ENCODE measurements at regions not wholly inside any gene's neighbourhood (a gene's known extent, or its start where the extent isn't known, plus 50 kb on each side); places are given as distances from the start of the nearest gene placed in this dataset.

DNA sequence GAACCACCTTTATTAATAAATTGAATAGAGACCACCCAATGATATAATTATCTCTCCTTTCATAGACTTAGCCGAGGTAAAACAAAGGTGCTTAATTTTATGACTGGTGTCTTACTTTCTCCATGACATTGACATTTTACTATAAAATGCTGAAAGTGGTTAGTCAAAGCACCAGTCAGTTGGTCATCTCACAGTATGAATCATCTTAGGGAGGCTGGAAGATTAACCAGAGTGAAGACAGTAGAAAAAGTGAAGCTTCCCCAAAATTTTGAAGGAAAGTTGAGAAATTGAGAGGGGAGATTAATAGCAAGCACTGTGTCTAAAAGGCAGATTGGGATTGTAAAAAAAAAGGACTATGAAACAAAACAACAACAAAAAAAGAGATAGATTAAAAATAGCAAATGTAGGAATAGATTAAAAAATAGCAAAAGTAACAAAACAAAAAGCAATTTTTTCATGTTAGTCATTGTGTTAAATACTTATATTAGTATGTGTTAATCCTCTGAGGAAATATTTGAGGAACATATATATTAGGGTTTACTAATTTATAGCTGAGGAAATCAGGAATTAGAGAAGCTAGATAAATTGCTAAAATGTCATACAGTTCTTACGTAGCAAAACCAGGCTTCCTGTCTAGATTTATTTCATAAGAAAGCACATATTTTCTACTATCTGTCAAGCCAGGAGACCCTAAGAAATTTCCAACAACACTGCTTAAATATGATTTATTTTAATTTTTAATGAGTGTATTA lies 557.3 kb upstream of the ANO5 start:
- H3K9me3 ChIP-seq: no peaks in the 10 kb centered on the region; the same call in 1 of the 2 replicates
- peak overlapping the region in 1 of 2 experiments; percentile 86; a peak in 2 of 4 replicates for H3K27ac ChIP-seq (ENCODE audit: low read depth in 2 of 2, low read length in 1 of 2)
- H3K9me2 ChIP-seq: no peaks in the 10 kb centered on the region
- no peaks in the 10 kb centered on the region for H3K27me3 ChIP-seq (ENCODE audit: insufficient read depth)
- no peaks in the 10 kb centered on the region for H3F3A ChIP-seq (replicated peaks; ENCODE audit: insufficient read depth)
- WGBS (ENCODE audit: low lambda C conversion rate): 20% methylated on average over 2 of the region's 2 CpGs
- H3K4me2 ChIP-seq: no peak overlapping the region
- CTCF ChIA-PET: no interaction called here
- POLR2A ChIA-PET: no interaction called here
- no peaks in the 10 kb centered on the region for H3K36me3 ChIP-seq (replicated peaks in 1 of 2; ENCODE audit: control insufficient read depth in 1 of 2, insufficient read depth in 2 of 2, low read length in 1 of 2)
- TF ChIP-seq RAD21 (IDR thresholded peaks at IDR 0.05; ENCODE audit: low read length) (no peak), ELF1 (IDR thresholded peaks at IDR 0.05) (no peak), YY1 (IDR thresholded peaks at IDR 0.05; ENCODE audit: low read depth) (no peak), USF2 (IDR thresholded peaks at IDR 0.05; ENCODE audit: borderline replicate concordance, low read depth, low read length) (no peak), EP300 (IDR thresholded peaks at IDR 0.05; ENCODE audit: borderline replicate concordance in 1 of 2, low read depth in 1 of 2, low read length in 1 of 2) (no peak), GATA2 (CRISPR knock-in tag; IDR thresholded peaks at IDR 0.05) (no peak), EZH2phosphoT487 (IDR thresholded peaks at IDR 0.05; ENCODE audit: borderline replicate concordance, low read depth) (no peak), RFX5 (IDR thresholded peaks at IDR 0.05; ENCODE audit: low read length) (no peak), USF1 (IDR thresholded peaks at IDR 0.05; ENCODE audit: borderline replicate concordance, low read depth) (no peak), TAF1 (IDR thresholded peaks at IDR 0.05; ENCODE audit: borderline replicate concordance, low read depth, low read length) (no peak)
- H3K79me2 ChIP-seq (ENCODE audit: insufficient read depth): no peaks in the 10 kb centered on the region
- no peak for DNase-seq
- H2AFZ ChIP-seq (ENCODE audit: low read depth): no peak overlapping the region
- H3K9ac ChIP-seq: no peak overlapping the region
- peaks cover 0 to 12% of the 10 kb centered on the region in 2 experiments; a peak in 2 of 4 replicates for H3K4me1 ChIP-seq (ENCODE audit: control insufficient read depth in 1 of 2, insufficient read depth in 2 of 2, low read depth in 1 of 2, low read length in 1 of 2)
- H4K20me1 ChIP-seq (ENCODE audit: insufficient read depth): no peaks in the 10 kb centered on the region
- no peak overlapping the region for H3K4me3 ChIP-seq (ENCODE audit: low read depth in 2 of 2, low read length in 1 of 2)

- peaks cover 0 to 12% of the 10 kb centered on the region in 2 experiments; a peak in 2 of 4 replicates for H3K4me1 ChIP-seq (ENCODE audit: control insufficient read depth in 1 of 2, insufficient read depth in 2 of 2, low read depth in 1 of 2, low read length in 1 of 2)
- H3K27ac ChIP-seq (ENCODE audit: low read depth in 2 of 2, low read length in 1 of 2): peak overlapping the region in 1 of 2 experiments; percentile 43; a peak in 1 of 4 replicates
- H4K20me1 ChIP-seq (ENCODE audit: insufficient read depth): no peaks in the 10 kb centered on the region
- no peaks in the 10 kb centered on the region for H3F3A ChIP-seq (replicated peaks; ENCODE audit: insufficient read depth)
- H3K4me3 ChIP-seq (ENCODE audit: low read depth in 2 of 2, low read length in 1 of 2): no peak overlapping the region
- ChIA-PET POLR2A (no interaction called here), CTCF (no interaction called here)
- no peak overlapping the region for H3K4me2 ChIP-seq
- no peaks in the 10 kb centered on the region for H3K79me2 ChIP-seq (ENCODE audit: insufficient read depth)
- no peaks in the 10 kb centered on the region for H3K27me3 ChIP-seq (ENCODE audit: insufficient read depth)
- no peak overlapping the region for H3K9ac ChIP-seq
- H3K36me3 ChIP-seq (replicated peaks in 1 of 2; ENCODE audit: control insufficient read depth in 1 of 2, insufficient read depth in 2 of 2, low read length in 1 of 2): no peaks in the 10 kb centered on the region
- no peaks in the 10 kb centered on the region for H3K9me2 ChIP-seq
- H2AFZ ChIP-seq (ENCODE audit: low read depth): no peak overlapping the region
- no peak for DNase-seq
- no peaks in the 10 kb centered on the region; the same call in 1 of the 2 replicates for H3K9me3 ChIP-seq
- TF ChIP-seq YY1 (IDR thresholded peaks at IDR 0.05; ENCODE audit: low read depth) (no peak), ZBTB33 (IDR thresholded peaks at IDR 0.05; ENCODE audit: borderline replicate concordance, low read depth) (no peak), ELF1 (IDR thresholded peaks at IDR 0.05) (no peak), USF1 (IDR thresholded peaks at IDR 0.05; ENCODE audit: borderline replicate concordance, low read depth) (no peak), SMC3 (IDR thresholded peaks at IDR 0.05; ENCODE audit: low read depth, low read length) (no peak), TAF1 (IDR thresholded peaks at IDR 0.05; ENCODE audit: borderline replicate concordance, low read depth, low read length) (no peak), RFX5 (IDR thresholded peaks at IDR 0.05; ENCODE audit: low read length) (no peak), NFIC (IDR thresholded peaks at IDR 0.05; ENCODE audit: borderline replicate concordance) (no peak), JUND (IDR thresholded peaks at IDR 0.05) (no peak), FOXJ3 (CRISPR knock-in tag; IDR thresholded peaks at IDR 0.05) (no peak), REST (IDR thresholded peaks at IDR 0.05; ENCODE audit: low read depth, low read length) (no peak), GABPA (IDR thresholded peaks at IDR 0.05; ENCODE audit: low read depth) (no peak)
- TF ChIP-seq, protein P1, sequence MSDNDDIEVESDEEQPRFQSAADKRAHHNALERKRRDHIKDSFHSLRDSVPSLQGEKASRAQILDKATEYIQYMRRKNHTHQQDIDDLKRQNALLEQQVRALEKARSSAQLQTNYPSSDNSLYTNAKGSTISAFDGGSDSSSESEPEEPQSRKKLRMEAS (IDR thresholded peaks at IDR 0.05; ENCODE audit: low read depth): no peak
Measured at GRCh38 chr11:21636561-21636960, 556.3 kb upstream of the ANO5 start.
